ENCODE measurements at regions not wholly inside any gene's neighbourhood (a gene's known extent, or its start where the extent isn't known, plus 50 kb on each side); places are given as distances from the start of the nearest gene placed in this dataset.

- TF ChIP-seq CTCF (IDR thresholded peaks at IDR 0.05 in 8 of 11, conservative IDR thresholded peaks at IDR 0.05 in 3 of 11) (no peak), POLR2AphosphoS5 (IDR thresholded peaks at IDR 0.05) (no peak), POLR2A (IDR thresholded peaks at IDR 0.05) (no peak)
Observed at GRCh38 chr5:159525117-159525516, 194.8 kb upstream of the IL12B start.
